ENCODE measurements at regions not wholly inside any gene's neighbourhood (a gene's known extent, or its start where the extent isn't known, plus 50 kb on each side); places are given as distances from the start of the nearest gene placed in this dataset.

GRCh38 chr3:1775321-1775720 lies 323.3 kb upstream of the CNTN4 start:
- TF ChIP-seq POLR2A (IDR thresholded peaks at IDR 0.05) (no peak), POLR2AphosphoS5 (IDR thresholded peaks at IDR 0.05) (no peak), CTCF (IDR thresholded peaks at IDR 0.05) (no peak), EP300 (IDR thresholded peaks at IDR 0.05) (no peak)

Data from gastroesophageal sphincter (tissue), 3 donors.